SU-DHL-6 (cell line): ENCODE measurements at regions not wholly inside any gene's neighbourhood (a gene's known extent, or its start where the extent isn't known, plus 50 kb on each side); places are given as distances from the start of the nearest gene placed in this dataset.
"Not testable (repeated sequence)": the region's sequence is repeated elsewhere in the genome, so short reads cannot be mapped to it uniquely, and the experiment has no call there.

Source experiments
- H2AFZ ChIP-seq: fragments of 200-600 bp; sonication (generic); 2 replicates; pipeline ENCODE4 v1.6.1; 2014; ENCODE audit warnings: low read depth, mild to moderate bottlenecking, moderate library complexity, mixed read lengths, antibody characterized with exemption, low read length; ENCODE audit not compliant: severe bottlenecking
- H3F3A ChIP-seq: fragments of 200-600 bp; shearing (Covaris generic); 2 replicates; pipeline ENCODE4 v1.6.0; 2016; ENCODE audit warnings: antibody characterized with exemption, mild to moderate bottlenecking; ENCODE audit not compliant: insufficient read depth
- H3K27ac ChIP-seq: fragments of 200-600 bp; sonication (generic); 2 replicates; pipeline ENCODE4 v1.5.1; 2016; ENCODE audit warnings: low read depth, mild to moderate bottlenecking, low read length, moderate library complexity, mixed read lengths
- H3K27me3 ChIP-seq: fragments of 200-600 bp; sonication (generic), shearing (Covaris generic); 2 replicates; pipeline ENCODE4 v1.6.0; 2014; ENCODE audit warnings: mild to moderate bottlenecking, low read length
- H3K36me3 ChIP-seq: fragments of 200-600 bp; sonication (generic); 2 replicates; pipeline ENCODE4 v1.6.1; 2014; ENCODE audit warnings: mild to moderate bottlenecking, low read length, mixed read lengths
- H3K4me2 ChIP-seq: fragments of 300-600, 200-600 bp; shearing (Covaris generic), sonication (generic); 2 replicates; pipeline ENCODE4 v1.6.0; 2014; ENCODE audit warnings: low read length, low read depth, mild to moderate bottlenecking; ENCODE audit not compliant: poor library complexity, severe bottlenecking
- H3K4me3 ChIP-seq: fragments of 200-600 bp; sonication (generic); 2 replicates; pipeline ENCODE4 v1.5.1; 2014; ENCODE audit warnings: antibody characterized with exemption, low read length, mild to moderate bottlenecking, mixed read lengths; ENCODE audit not compliant: insufficient read depth, poor library complexity, severe bottlenecking
- H3K79me2 ChIP-seq: fragments of 200-600 bp; sonication (generic); 2 replicates; pipeline ENCODE4 v1.6.1; 2014; ENCODE audit warnings: mild to moderate bottlenecking, low read length, moderate library complexity; ENCODE audit not compliant: insufficient read depth
- H3K9ac ChIP-seq: fragments of 200-600 bp; sonication (generic); 2 replicates; pipeline ENCODE4 v1.7.0; 2014; ENCODE audit warnings: mild to moderate bottlenecking, low read length
- H3K9me2 ChIP-seq: fragments of 200-600 bp; sonication (generic); replicated peaks from 2 replicates; pipeline ENCODE4 v1.6.1; 2014; ENCODE audit warnings: low read length; ENCODE audit not compliant: insufficient read depth
- H3K9me3 ChIP-seq: fragments of 200-600 bp; sonication (generic); 2 replicates; pipeline ENCODE4 v1.6.1; 2014; ENCODE audit warnings: low read length, mixed read lengths; ENCODE audit not compliant: insufficient read depth
- H4K20me1 ChIP-seq: fragments of 200-600 bp; sonication (generic); 2 replicates; pipeline ENCODE4 v1.6.1; 2014; ENCODE audit warnings: low read depth, mild to moderate bottlenecking, antibody characterized with exemption, low read length, moderate library complexity, mixed read lengths

DNA sequence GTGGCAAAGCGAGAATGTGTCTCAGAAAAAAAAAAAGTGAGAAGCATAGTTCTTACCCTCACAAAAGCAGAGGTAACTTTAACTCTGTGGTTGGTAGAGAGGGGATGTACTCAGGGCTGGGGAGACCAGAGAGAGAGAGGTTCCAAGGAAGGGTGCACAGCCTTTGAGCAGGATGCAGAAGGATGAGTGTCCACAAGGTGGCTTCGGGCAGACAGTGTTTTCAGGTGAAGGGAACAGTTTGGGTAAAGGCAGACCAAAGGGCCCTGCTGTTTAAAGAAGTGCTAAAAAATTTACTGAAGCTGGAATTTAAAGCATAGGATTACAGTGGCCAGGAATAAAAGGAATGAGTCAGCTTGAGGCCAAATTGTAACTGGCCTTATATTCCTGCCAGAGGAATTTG is 2240.6 kb downstream of the EPHA3 start:
- not testable (repeated sequence) for H3K27ac ChIP-seq, H3K9me2 ChIP-seq, H3K4me3 ChIP-seq, H3K9me3 ChIP-seq, H3K9ac ChIP-seq, H3K36me3 ChIP-seq, H3F3A ChIP-seq, H3K4me2 ChIP-seq, H2AFZ ChIP-seq, H3K27me3 ChIP-seq, H4K20me1 ChIP-seq, H3K79me2 ChIP-seq

DNA sequence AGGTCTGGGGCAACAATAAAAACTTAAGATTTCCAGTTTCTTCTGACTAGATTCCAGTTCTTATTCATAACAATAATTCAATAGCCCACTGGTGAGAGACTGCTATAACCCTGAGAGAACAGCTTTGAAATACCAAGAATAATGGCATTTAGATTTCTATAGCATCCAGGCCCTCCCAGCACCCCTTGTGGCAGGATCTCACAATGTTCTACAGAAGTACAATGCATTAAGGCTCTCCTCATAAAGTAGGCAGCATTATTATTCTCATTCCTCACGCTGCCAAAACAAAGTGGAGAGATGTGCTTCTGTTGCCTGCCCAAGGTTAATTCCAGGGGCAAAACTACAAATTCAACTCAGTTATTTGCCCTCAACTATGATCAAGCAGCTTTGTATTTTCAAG is 2241.7 kb downstream of the EPHA3 start:
- not testable (repeated sequence) for H3K4me3 ChIP-seq, H3K9me2 ChIP-seq, H3K9me3 ChIP-seq, H3K9ac ChIP-seq, H4K20me1 ChIP-seq, H3K27ac ChIP-seq, H3K4me2 ChIP-seq, H3K79me2 ChIP-seq, H2AFZ ChIP-seq, H3K36me3 ChIP-seq, H3F3A ChIP-seq, H3K27me3 ChIP-seq

DNA sequence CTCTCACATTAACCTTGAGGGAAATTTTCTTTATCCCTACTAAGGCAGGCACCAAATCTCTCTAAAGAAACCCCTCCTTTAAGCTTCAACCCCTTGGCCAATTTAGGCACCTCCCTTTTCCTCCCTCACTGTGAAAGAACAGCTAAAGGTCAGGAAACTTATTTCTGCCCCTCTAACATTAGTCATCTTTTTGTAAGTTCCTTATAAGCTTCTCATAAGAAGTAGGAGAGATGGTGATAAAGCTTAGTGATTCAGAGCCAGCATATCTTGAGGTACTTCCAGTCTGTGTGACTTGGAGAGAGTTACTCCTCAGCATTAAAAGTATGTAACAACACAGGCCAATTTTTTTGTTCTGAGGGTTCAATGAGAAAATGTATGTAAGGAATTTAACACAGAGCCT is 2244.7 kb downstream of the EPHA3 start:
- H3K79me2 ChIP-seq, H4K20me1 ChIP-seq, H3K9me3 ChIP-seq, H3K27ac ChIP-seq, H3F3A ChIP-seq, H2AFZ ChIP-seq, H3K4me3 ChIP-seq, H3K9ac ChIP-seq, H3K27me3 ChIP-seq, H3K36me3 ChIP-seq, H3K4me2 ChIP-seq, H3K9me2 ChIP-seq: not testable (repeated sequence)

DNA sequence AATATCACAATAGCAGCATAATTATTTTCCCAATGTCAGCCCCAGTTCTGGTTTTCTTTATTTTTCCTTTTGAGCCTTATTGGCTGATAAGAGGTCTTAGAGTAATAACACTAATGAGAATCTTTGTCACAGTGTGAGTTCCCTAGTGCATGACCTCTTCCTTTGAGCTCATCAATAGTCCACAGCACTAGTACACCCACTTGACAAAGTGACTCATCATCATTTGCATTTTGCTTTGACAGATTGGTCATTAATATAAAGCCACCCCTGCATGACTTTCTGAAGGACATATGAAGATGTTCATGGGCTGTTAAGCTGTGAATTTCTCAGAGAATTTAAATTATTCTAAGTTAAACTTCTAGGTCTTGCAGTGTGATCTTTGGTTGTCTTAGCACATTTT is 2251.9 kb downstream of the EPHA3 start:
- not testable (repeated sequence) for H3F3A ChIP-seq, H3K4me3 ChIP-seq

GRCh38 chr3:91383100-91383894 is 2275.9 kb downstream of the EPHA3 start:
- H3K9ac ChIP-seq = not testable (repeated sequence)

More for the DNA sequence above, 2251.9 kb downstream of the EPHA3 start:
- H3K27me3 ChIP-seq, H3K9ac ChIP-seq, H3K27ac ChIP-seq, H3K4me2 ChIP-seq, H4K20me1 ChIP-seq, H3K79me2 ChIP-seq, H3K36me3 ChIP-seq, H3K9me2 ChIP-seq, H2AFZ ChIP-seq, H3K9me3 ChIP-seq: not testable (repeated sequence)

GRCh38 chr3:91403938-91404337 is 2296.5 kb downstream of the EPHA3 start:
- not testable (repeated sequence) for H3K9me2 ChIP-seq, H3K9me3 ChIP-seq, H3K4me3 ChIP-seq, H3F3A ChIP-seq, H3K4me2 ChIP-seq, H2AFZ ChIP-seq, H3K79me2 ChIP-seq, H3K9ac ChIP-seq, H3K27ac ChIP-seq, H4K20me1 ChIP-seq, H3K36me3 ChIP-seq, H3K27me3 ChIP-seq

More at GRCh38 chr3:91383100-91383894, 2275.9 kb downstream of the EPHA3 start:
- not testable (repeated sequence) for H3K27ac ChIP-seq, H3F3A ChIP-seq, H3K27me3 ChIP-seq, H4K20me1 ChIP-seq, H3K79me2 ChIP-seq, H3K4me3 ChIP-seq, H3K9me2 ChIP-seq, H3K9me3 ChIP-seq, H3K36me3 ChIP-seq
- H3K4me2 ChIP-seq = peak overlapping the region; percentile 45
- peak overlapping the region; percentile 69 for H2AFZ ChIP-seq

DNA sequence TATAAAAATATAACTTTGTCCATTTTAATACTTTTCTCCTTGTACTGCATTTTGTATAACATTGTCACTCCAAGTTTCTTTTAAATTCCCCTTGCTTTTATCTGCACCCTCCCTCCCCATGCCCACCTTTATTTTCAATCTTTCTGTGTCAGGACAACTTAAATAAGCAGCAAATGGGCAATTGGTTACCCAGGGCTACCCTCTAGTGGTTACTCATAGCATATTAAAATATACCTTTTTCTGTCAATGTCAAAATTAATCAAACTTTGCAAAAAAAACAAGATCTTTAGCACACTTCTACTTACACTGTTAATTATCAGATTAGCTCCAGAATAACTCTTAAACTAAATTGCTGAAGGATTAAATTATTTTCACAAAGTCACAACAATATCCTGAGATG is 2334.6 kb downstream of the EPHA3 start:
- H3K4me3 ChIP-seq, H3K27ac ChIP-seq, H3K9ac ChIP-seq, H3K4me2 ChIP-seq, H3K9me3 ChIP-seq, H3K79me2 ChIP-seq, H3F3A ChIP-seq, H4K20me1 ChIP-seq, H3K9me2 ChIP-seq, H3K27me3 ChIP-seq, H3K36me3 ChIP-seq, H2AFZ ChIP-seq: not testable (repeated sequence)

GRCh38 chr3:91442483-91442882 is 2335.1 kb downstream of the EPHA3 start:
- H4K20me1 ChIP-seq, H3K79me2 ChIP-seq, H3K27ac ChIP-seq, H3K27me3 ChIP-seq, H3F3A ChIP-seq, H3K36me3 ChIP-seq, H3K9me3 ChIP-seq, H3K9me2 ChIP-seq, H3K4me3 ChIP-seq, H3K4me2 ChIP-seq, H3K9ac ChIP-seq, H2AFZ ChIP-seq: not testable (repeated sequence)
